HCT116 (cell line): ENCODE measurements at regions not wholly inside any gene's neighbourhood (a gene's known extent, or its start where the extent isn't known, plus 50 kb on each side); places are given as distances from the start of the nearest gene placed in this dataset.

Experiments used
- ATAC-seq: fragments of 200-7000 bp; cut with Tn5 transposase; 2 replicates; pipeline ENCODE4 v1.9.1; 2020; ENCODE audit warnings: mild to moderate bottlenecking, moderate library complexity
- BruUV-seq: library from RNA; stranded (reverse); fragments of 400-500 nt; replicated peaks from 2 replicates; lab custom pipeline; 2021; lab: Mats Ljungman, UMichigan
- CTCF ChIA-PET: fragments of 300-600 bp; sonication (Branson Sonifier 250); formaldehyde crosslinking; loops from one replicate; lab custom pipeline; 2021; ENCODE audit warnings: antibody characterized with exemption; lab: Charles Lee
- POLR2A ChIA-PET: fragments of 300-600, 350-600 bp; sonication (Branson Sonifier 250); formaldehyde crosslinking; loops from one replicate; lab custom pipeline; 2021; ENCODE audit warnings: antibody characterized with exemption; lab: Charles Lee
- RAD21 ChIA-PET, 2 experiments: fragments of 300-600 bp; sonication (Branson Sonifier 250); formaldehyde crosslinking; loops; one replicate each; lab custom pipeline; 2023; ENCODE audit warnings: low total read pairs in 2 of 2; ENCODE audit not compliant: uncharacterized antibody in 2 of 2, unreplicated experiment in 2 of 2, low non-redundant PET in 1 of 2; lab: Charles Lee
- DNase-seq: peaks from one replicate; pipeline ENCODE4 v3.0.0-alpha.2; 2010; ENCODE audit warnings: low read depth, low spot score
- H2AFZ ChIP-seq: fragments of 200-600 bp; shearing (Covaris generic), sonication (generic); 2 replicates; pipeline ENCODE4 v1.6.1; 2017; ENCODE audit warnings: low read depth, mixed run types, mixed read lengths, antibody characterized with exemption, low read length; ENCODE audit not compliant: poor library complexity, severe bottlenecking
- H3K27ac ChIP-seq: 2 replicates; pipeline ENCODE4 v1.5.1; 2012; ENCODE audit warnings: low read depth, low read length
- H3K27me3 ChIP-seq: fragments of 200-600 bp; sonication (generic); 2 replicates; pipeline ENCODE4 v1.6.1; 2016; ENCODE audit warnings: mixed run types, low read length, mixed read lengths; ENCODE audit not compliant: insufficient read depth
- H3K36me3 ChIP-seq, 2 experiments: fragments of 200-500 bp in 1 of 2; fragments of 200-600 bp in 1 of 2; sonication (Bioruptor generic) in 1 of 2; sonication (generic) in 1 of 2; 2 replicates each; pipeline versions ENCODE4 v1.5.1 to v1.6.1; 2014 to 2016; ENCODE audit warnings: low read length in 2 of 2, inconsistent platforms in 1 of 2, mixed read lengths in 1 of 2, mixed run types in 1 of 2; ENCODE audit not compliant: insufficient read depth in 2 of 2, control insufficient read depth in 1 of 2
- H3K4me1 ChIP-seq, 2 experiments: fragments of 200-600 bp in 1 of 2; sonication (generic) in 1 of 2; 2 replicates each; pipeline versions ENCODE4 v1.5.1 to v1.6.1; 2012 to 2017; ENCODE audit warnings: low read length in 2 of 2, inconsistent platforms in 1 of 2, mild to moderate bottlenecking in 1 of 2, mixed read lengths in 1 of 2, mixed run types in 1 of 2, moderate library complexity in 1 of 2; ENCODE audit not compliant: insufficient read depth in 2 of 2, control insufficient read depth in 1 of 2
- H3K4me2 ChIP-seq: fragments of 200-600 bp; sonication (generic); 2 replicates; pipeline ENCODE4 v1.6.1; 2017; ENCODE audit warnings: mixed run types, low read length, mixed read lengths
- H3K4me3 ChIP-seq, 2 experiments: fragments of 200-600 bp in 1 of 2; sonication (generic) in 1 of 2; replicated peaks in 1 of 2; 2 replicates each; pipeline ENCODE4 v1.5.1; 2011 to 2016; ENCODE audit warnings: low read length in 2 of 2, control low read depth in 1 of 2, low read depth in 1 of 2, mild to moderate bottlenecking in 1 of 2, mixed read lengths in 1 of 2, mixed run types in 1 of 2
- H3K79me2 ChIP-seq: fragments of 200-600 bp; sonication (generic); 2 replicates; pipeline ENCODE4 v1.6.1; 2017; ENCODE audit warnings: mild to moderate bottlenecking, mixed run types, low read length, moderate library complexity, mixed read lengths; ENCODE audit not compliant: insufficient read depth
- H3K9ac ChIP-seq: fragments of 200-600 bp; sonication (generic); 2 replicates; pipeline ENCODE4 v1.6.1; 2016; ENCODE audit warnings: low read length, mixed read lengths
- H3K9me2 ChIP-seq: fragments of 200-600 bp; sonication (generic), shearing (Covaris generic); 2 replicates; pipeline ENCODE4 v1.6.1; 2017; ENCODE audit warnings: mixed run types, mild to moderate bottlenecking, moderate library complexity; ENCODE audit not compliant: insufficient read depth
- H3K9me3 ChIP-seq, 2 experiments: fragments of 200-500 bp in 1 of 2; fragments of 200-600 bp in 1 of 2; sonication (Bioruptor generic) in 1 of 2; sonication (generic) in 1 of 2; 2 replicates each; pipeline ENCODE4 v1.6.1; 2014 to 2017; ENCODE audit warnings: low read length in 2 of 2, mixed read lengths in 2 of 2, inconsistent platforms in 1 of 2, low read depth in 1 of 2, mild to moderate bottlenecking in 1 of 2, mixed run types in 1 of 2, moderate library complexity in 1 of 2; ENCODE audit not compliant: control insufficient read depth in 1 of 2, insufficient read depth in 1 of 2
- H4K20me1 ChIP-seq: fragments of 200-600 bp; sonication (generic), shearing (Covaris generic); 2 replicates; pipeline ENCODE4 v1.6.1; 2017; ENCODE audit warnings: mixed run types, mild to moderate bottlenecking, moderate library complexity; ENCODE audit not compliant: insufficient read depth
- ATF3 ChIP-seq: IDR thresholded peaks from 2 replicates; pipeline ENCODE4 v1.6.1; 2012
- CBX3 ChIP-seq: IDR thresholded peaks from 2 replicates; pipeline ENCODE4 v1.6.1; 2012; ENCODE audit warnings: low read depth
- CEBPB ChIP-seq: IDR thresholded peaks from 2 replicates; pipeline ENCODE4 v1.6.1; 2012; ENCODE audit warnings: low read depth
- EGR1 ChIP-seq: IDR thresholded peaks from 2 replicates; pipeline ENCODE4 v1.6.1; 2012; ENCODE audit warnings: low read depth
- EZH2 ChIP-seq: fragments of 200-600 bp; sonication (generic); IDR thresholded peaks from 2 replicates; pipeline ENCODE4 v1.6.1; 2017; ENCODE audit warnings: antibody characterized with exemption, mixed run types
- EZH2phosphoT487 ChIP-seq: fragments of 200-600 bp; IDR thresholded peaks from 2 replicates; pipeline ENCODE4 v1.6.1; 2018; ENCODE audit warnings: antibody characterized with exemption, borderline replicate concordance
- FOSL1 ChIP-seq: IDR thresholded peaks from 2 replicates; pipeline ENCODE4 v1.6.1; 2012; ENCODE audit warnings: low read depth
- JUND ChIP-seq: IDR thresholded peaks from 2 replicates; pipeline ENCODE4 v1.6.1; 2012
- POLR2AphosphoS5 ChIP-seq: IDR thresholded peaks from 2 replicates; pipeline ENCODE4 v1.6.1; 2011; ENCODE audit warnings: mild to moderate bottlenecking, low read depth, low read length, moderate library complexity
- RAD21 ChIP-seq: IDR thresholded peaks from 2 replicates; pipeline ENCODE4 v1.6.1; 2012; ENCODE audit warnings: low read depth, mild to moderate bottlenecking
- REST ChIP-seq: IDR thresholded peaks from 2 replicates; pipeline ENCODE4 v1.6.1; 2012; ENCODE audit warnings: low read depth
- SIN3A ChIP-seq: IDR thresholded peaks from 2 replicates; pipeline ENCODE4 v1.6.1; 2012; ENCODE audit warnings: low read depth
- SP1 ChIP-seq: IDR thresholded peaks from 2 replicates; pipeline ENCODE4 v1.6.1; 2012; ENCODE audit warnings: low read depth
- SRF ChIP-seq: IDR thresholded peaks from 2 replicates; pipeline ENCODE4 v1.6.1; 2012; ENCODE audit warnings: low read depth
- TCF7L2 ChIP-seq: IDR thresholded peaks from 2 replicates; pipeline ENCODE4 v1.7.0; 2011; ENCODE audit warnings: borderline replicate concordance, inconsistent platforms; ENCODE audit not compliant: insufficient read depth, insufficient read length; ENCODE audit errors: extremely low read depth
- YY1 ChIP-seq: IDR thresholded peaks from 2 replicates; pipeline ENCODE4 v1.6.1; 2011; ENCODE audit warnings: low read length, low read depth, moderate library complexity, mild to moderate bottlenecking; ENCODE audit not compliant: insufficient replicate concordance; ENCODE audit errors: extremely low read depth
- ZFX ChIP-seq: fragments of 450-650 bp; IDR thresholded peaks from 2 replicates; pipeline ENCODE4 v1.6.1; 2017
- ZNF274 ChIP-seq: fragments of 200-500 bp; sonication (Bioruptor generic); IDR thresholded peaks from 2 replicates; pipeline ENCODE4 v1.6.1; 2014; ENCODE audit warnings: mild to moderate bottlenecking, low read depth, low read length, inconsistent platforms
- intact Hi-C: fragments of 100-400 bp; cut with micrococcal nuclease; formaldehyde crosslinking; loops from 2 replicates; pipeline ENCODE4 v1.10.0; 2022
- TF ChIP-seq, protein P1 (sequence below): IDR thresholded peaks from 2 replicates; pipeline ENCODE4 v1.6.1; 2012
- TF ChIP-seq, protein P2 (sequence below): IDR thresholded peaks from 2 replicates; pipeline ENCODE4 v1.6.1; 2011; ENCODE audit warnings: mild to moderate bottlenecking, low read length, moderate library complexity; ENCODE audit not compliant: insufficient replicate concordance; ENCODE audit errors: extremely low read depth
- TF ChIP-seq, protein P3 (sequence below), 3 experiments: fragments of 200-600 bp in 1 of 3; sonication (generic) in 1 of 3; IDR thresholded peaks in 2 of 3; conservative IDR thresholded peaks in 1 of 3; 2 replicates each; pipeline ENCODE4 v1.5.1; 2012 to 2017; ENCODE audit warnings: low read depth in 2 of 3, low read length in 2 of 3, antibody characterized with exemption in 1 of 3, borderline replicate concordance in 1 of 3, control low read depth in 1 of 3, mild to moderate bottlenecking in 1 of 3, mixed read lengths in 1 of 3, mixed run types in 1 of 3, moderate library complexity in 1 of 3; ENCODE audit not compliant: insufficient read depth in 1 of 3

DNA sequence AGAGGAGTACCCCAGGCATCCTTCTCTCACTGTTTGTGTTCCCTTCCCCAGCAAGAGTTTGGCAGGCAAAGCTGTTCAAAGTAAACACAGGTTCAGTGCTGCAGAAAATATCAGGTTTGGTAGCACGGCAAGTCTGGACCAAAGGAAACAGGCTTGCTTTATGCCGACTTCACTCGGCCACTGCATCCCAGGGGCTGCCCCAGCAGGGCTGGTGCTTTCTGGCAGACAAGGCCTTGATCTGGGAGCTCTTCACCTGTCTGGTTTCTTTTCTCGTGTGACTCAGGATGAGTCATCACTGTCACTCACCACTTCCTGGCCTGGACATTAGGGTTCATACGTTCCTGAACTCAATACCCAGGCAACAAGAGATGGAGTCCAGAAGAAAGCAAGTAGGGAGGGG, 52.6 kb upstream of the NAV2 start:
- Histone ChIP-seq H3K9me2 (no peaks in the 10 kb centered on the region; the same call in 1 of the 2 replicates), H3K4me3 (0 out of 4 replicates have a peak overlapping the region, but pooled peaks of 1 of the 2 experiments have one; percentile 15), H3K9me3 (no peaks in the 10 kb centered on the region), H2AFZ (peak overlapping the region; percentile 36), H3K27ac (0 out of 2 replicates have a peak overlapping the region, but pooled peaks have one; percentile 11), H3K79me2 (no peaks in the 10 kb centered on the region), H3K4me2 (peak overlapping the region; percentile 62), H3K4me1 (peaks cover 15 to 24% of the 10 kb centered on the region in 2 experiments), H3K27me3 (no peaks in the 10 kb centered on the region), H3K36me3 (no peaks in the 10 kb centered on the region), H4K20me1 (no peaks in the 10 kb centered on the region), H3K9ac (no peak overlapping the region)
- BruUV-seq: no TSS peak
- CTCF ChIA-PET: interaction anchor here (2.3 kb wide), 1 partner anchor 12 kb away, joined by 6 read pairs; no protein-coding TSS in a partner anchor
- intact Hi-C loops: no loop called here
- ATAC-seq: peak; percentile 97
- RAD21 ChIA-PET: no interaction called here
- peak; percentile 88 for DNase-seq
- POLR2A ChIA-PET: no interaction called here
- TF ChIP-seq ZFX (no peak), POLR2AphosphoS5 (peak; percentile 67), RAD21 (peak; percentile 32; the same call in 1 of the 2 replicates), CEBPB (peak; percentile 53), ZNF274 (no peak), TCF7L2 (peak; percentile 78), SRF (peak; percentile 83), EGR1 (no peak), CBX3 (peak; percentile 97), SIN3A (peak; percentile 81), YY1 (peak; percentile 47), FOSL1 (peak; percentile 100), EZH2 (no peak), EZH2phosphoT487 (no peak), JUND (peak; percentile 99), SP1 (peak; percentile 91), REST (no peak), ATF3 (peak; percentile 46; the same call in 1 of the 2 replicates)
- TF ChIP-seq, protein P1, sequence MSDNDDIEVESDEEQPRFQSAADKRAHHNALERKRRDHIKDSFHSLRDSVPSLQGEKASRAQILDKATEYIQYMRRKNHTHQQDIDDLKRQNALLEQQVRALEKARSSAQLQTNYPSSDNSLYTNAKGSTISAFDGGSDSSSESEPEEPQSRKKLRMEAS: peak; percentile 68
- TF ChIP-seq, protein P2, sequence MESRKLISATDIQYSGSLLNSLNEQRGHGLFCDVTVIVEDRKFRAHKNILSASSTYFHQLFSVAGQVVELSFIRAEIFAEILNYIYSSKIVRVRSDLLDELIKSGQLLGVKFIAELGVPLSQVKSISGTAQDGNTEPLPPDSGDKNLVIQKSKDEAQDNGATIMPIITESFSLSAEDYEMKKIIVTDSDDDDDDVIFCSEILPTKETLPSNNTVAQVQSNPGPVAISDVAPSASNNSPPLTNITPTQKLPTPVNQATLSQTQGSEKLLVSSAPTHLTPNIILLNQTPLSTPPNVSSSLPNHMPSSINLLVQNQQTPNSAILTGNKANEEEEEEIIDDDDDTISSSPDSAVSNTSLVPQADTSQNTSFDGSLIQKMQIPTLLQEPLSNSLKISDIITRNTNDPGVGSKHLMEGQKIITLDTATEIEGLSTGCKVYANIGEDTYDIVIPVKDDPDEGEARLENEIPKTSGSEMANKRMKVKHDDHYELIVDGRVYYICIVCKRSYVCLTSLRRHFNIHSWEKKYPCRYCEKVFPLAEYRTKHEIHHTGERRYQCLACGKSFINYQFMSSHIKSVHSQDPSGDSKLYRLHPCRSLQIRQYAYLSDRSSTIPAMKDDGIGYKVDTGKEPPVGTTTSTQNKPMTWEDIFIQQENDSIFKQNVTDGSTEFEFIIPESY: peak; percentile 66
- TF ChIP-seq, protein P3, sequence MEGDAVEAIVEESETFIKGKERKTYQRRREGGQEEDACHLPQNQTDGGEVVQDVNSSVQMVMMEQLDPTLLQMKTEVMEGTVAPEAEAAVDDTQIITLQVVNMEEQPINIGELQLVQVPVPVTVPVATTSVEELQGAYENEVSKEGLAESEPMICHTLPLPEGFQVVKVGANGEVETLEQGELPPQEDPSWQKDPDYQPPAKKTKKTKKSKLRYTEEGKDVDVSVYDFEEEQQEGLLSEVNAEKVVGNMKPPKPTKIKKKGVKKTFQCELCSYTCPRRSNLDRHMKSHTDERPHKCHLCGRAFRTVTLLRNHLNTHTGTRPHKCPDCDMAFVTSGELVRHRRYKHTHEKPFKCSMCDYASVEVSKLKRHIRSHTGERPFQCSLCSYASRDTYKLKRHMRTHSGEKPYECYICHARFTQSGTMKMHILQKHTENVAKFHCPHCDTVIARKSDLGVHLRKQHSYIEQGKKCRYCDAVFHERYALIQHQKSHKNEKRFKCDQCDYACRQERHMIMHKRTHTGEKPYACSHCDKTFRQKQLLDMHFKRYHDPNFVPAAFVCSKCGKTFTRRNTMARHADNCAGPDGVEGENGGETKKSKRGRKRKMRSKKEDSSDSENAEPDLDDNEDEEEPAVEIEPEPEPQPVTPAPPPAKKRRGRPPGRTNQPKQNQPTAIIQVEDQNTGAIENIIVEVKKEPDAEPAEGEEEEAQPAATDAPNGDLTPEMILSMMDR (IDR thresholded peaks at IDR 0.05 in 2 of 3, conservative IDR thresholded peaks at IDR 0.05 in 1 of 3; ENCODE audit: borderline replicate concordance in 1 of 3, insufficient read depth in 1 of 3, low read depth in 2 of 3, low read length in 2 of 3): no peak
